HepG2 (cell line): ENCODE measurements at regions not wholly inside any gene's neighbourhood (a gene's known extent, or its start where the extent isn't known, plus 50 kb on each side); places are given as distances from the start of the nearest gene placed in this dataset.

Experiments used
- ATAC-seq: fragments of 200-7000 bp; cut with Tn5 transposase; 3 replicates; pipeline ENCODE4 v1.9.1; 2020; ENCODE audit warnings: mild to moderate bottlenecking, moderate library complexity
- BruUV-seq: library from RNA; stranded (reverse); fragments of 400-500 nt; replicated peaks from 2 replicates; lab custom pipeline; 2021; lab: Mats Ljungman, UMichigan
- CTCF ChIA-PET: fragments of 300-600 bp; formaldehyde crosslinking; extraction: SDS; loops from one replicate; lab custom pipeline; 2021; ENCODE audit warnings: low total read pairs, inconsistent platforms, low intra/inter-chr PET ratio; lab: Yijun Ruan, JAX
- POLR2A ChIA-PET: fragments of 350-600 bp; sonication (Branson Sonifier 250); formaldehyde crosslinking; loops from one replicate; lab custom pipeline; 2020; ENCODE audit warnings: antibody characterized with exemption, inconsistent platforms; lab: Yijun Ruan, JAX
- DNase-seq: peaks from one replicate; pipeline ENCODE4 v3.0.0-alpha.2; 2015; ENCODE audit warnings: low spot score
- FAIRE-seq: peaks from 3 replicates; lab custom pipeline; 2011; peaks lifted over from hg19 to GRCh38; lab: Jason Lieb, UNC
- H2AFZ ChIP-seq: one replicate; pipeline ENCODE4 v1.6.1; 2011; ENCODE audit warnings: low read length, inconsistent platforms
- H3K27ac ChIP-seq: fragments of 300-600 bp; 3 replicates; pipeline ENCODE4 v1.8.0; 2011; ENCODE audit warnings: mixed run types, mild to moderate bottlenecking, mixed read lengths, low read length, inconsistent platforms; ENCODE audit not compliant: insufficient read depth; ENCODE audit errors: extremely low read length
- H3K27me3 ChIP-seq, 2 experiments: fragments of 200-600 bp in 1 of 2; 2 replicates in 1 of 2; 3 replicates in 1 of 2; pipeline versions ENCODE4 v1.6.0 to v1.8.0; 2011; ENCODE audit warnings: low read length in 2 of 2, mild to moderate bottlenecking in 2 of 2, moderate library complexity in 2 of 2, inconsistent platforms in 1 of 2; ENCODE audit not compliant: insufficient read depth in 2 of 2, control insufficient read depth in 1 of 2
- H3K36me3 ChIP-seq, 2 experiments: fragments of 200-600 bp in 1 of 2; replicated peaks in 1 of 2; 2 replicates in 1 of 2; 3 replicates in 1 of 2; pipeline versions ENCODE4 v1.5.1 to v1.8.0; 2011; ENCODE audit warnings: low read length in 2 of 2, inconsistent platforms in 1 of 2; ENCODE audit not compliant: insufficient read depth in 2 of 2, control insufficient read depth in 1 of 2
- H3K4me1 ChIP-seq: 2 replicates; pipeline ENCODE4 v1.5.1; 2012; ENCODE audit warnings: low read length, inconsistent platforms; ENCODE audit not compliant: insufficient read depth
- H3K4me2 ChIP-seq: 2 replicates; pipeline ENCODE4 v1.6.0; 2011; ENCODE audit warnings: low read depth, low read length, inconsistent platforms
- H3K4me3 ChIP-seq, 3 experiments: fragments of 200-600 bp in 1 of 3; sonication (generic), shearing (Covaris generic) in 1 of 3; replicated peaks in 1 of 3; 2 replicates each; pipeline ENCODE4 v1.5.1; 2011 to 2016; ENCODE audit warnings: low read length in 3 of 3, inconsistent platforms in 2 of 3, low read depth in 2 of 3, mild to moderate bottlenecking in 2 of 3, control low read depth in 1 of 3, mixed read lengths in 1 of 3; ENCODE audit not compliant: insufficient read depth in 1 of 3
- H3K79me2 ChIP-seq: one replicate; pipeline ENCODE4 v1.6.1; 2011; ENCODE audit warnings: low read length, inconsistent platforms; ENCODE audit not compliant: insufficient read depth
- H3K9ac ChIP-seq: 2 replicates; pipeline ENCODE4 v1.6.0; 2011; ENCODE audit warnings: mild to moderate bottlenecking, low read depth, low read length, inconsistent platforms; ENCODE audit not compliant: insufficient read depth
- H3K9me3 ChIP-seq: 2 replicates; pipeline ENCODE4 v1.5.1; 2012; ENCODE audit warnings: mild to moderate bottlenecking, low read length
- H4K20me1 ChIP-seq: 2 replicates; pipeline ENCODE4 v1.6.0; 2011; ENCODE audit warnings: inconsistent platforms, mild to moderate bottlenecking, low read length, moderate library complexity; ENCODE audit not compliant: insufficient read depth
- ATF1 ChIP-seq: IDR thresholded peaks from 2 replicates; pipeline ENCODE4 v1.6.1; 2016; ENCODE audit warnings: mild to moderate bottlenecking, control low read depth
- MAFF ChIP-seq: IDR thresholded peaks from 2 replicates; pipeline ENCODE4 v1.6.1; 2011; ENCODE audit warnings: low read depth, low read length, improper control_type of control experiment
- MAFK ChIP-seq, 2 experiments: IDR thresholded peaks in 1 of 2; conservative IDR thresholded peaks in 1 of 2; 2 replicates each; pipeline ENCODE4 v1.6.1; 2011; ENCODE audit warnings: improper control_type of control experiment in 2 of 2, low read length in 2 of 2
- ZNF34 ChIP-seq: sonication (generic); formaldehyde crosslinking; IDR thresholded peaks from 2 replicates; pipeline ENCODE4 v1.4.0; 2020; ENCODE audit warnings: mild to moderate bottlenecking, missing genetic modification reagents, borderline replicate concordance
- WGBS: methylation state at CpG from one replicate; pipeline ENCODE4 v1.1.6; 2017; ENCODE audit warnings: low lambda C conversion rate; 5-methylcytosine and 5-hydroxymethylcytosine counted together
- in situ Hi-C: cut with HindIII; loops from 2 replicates; pipeline ENCODE4 v1.10.0; 2017; ENCODE audit warnings: low pct_unique_long_range_greater_than_20kb; ENCODE audit not compliant: extremely low pct_ligation_motif_present
- intact Hi-C: fragments of 100-400 bp; cut with micrococcal nuclease; formaldehyde crosslinking; loops from one replicate; pipeline ENCODE4 v1.10.0; 2022; ENCODE audit not compliant: unreplicated experiment

GRCh38 chr4:24643774-24644520 lies 59.6 kb upstream of the DHX15 start (continued):
- TF ChIP-seq ATF1 (CRISPR knock-in tag): no peak

GRCh38 chr4:24644983-24645764 lies 60.8 kb upstream of the DHX15 start:
- TF ChIP-seq ZNF34: no peak
- TF ChIP-seq MAFK (conservative IDR thresholded peaks at IDR 0.05 in 1 of 2, IDR thresholded peaks at IDR 0.05 in 1 of 2; ENCODE audit: low read length in 2 of 2): peak; percentile 59 to 64
- TF ChIP-seq MAFF: peak; percentile 56
- Histone ChIP-seq H4K20me1 (no peaks in the 10 kb centered on the region), H3K4me3 (no peak overlapping the region), H2AFZ (no peak overlapping the region), H3K27me3 (no peaks in the 10 kb centered on the region; a peak in 2 of 5 replicates), H3K27ac (no peak overlapping the region), H3K36me3 (no peaks in the 10 kb centered on the region), H3K4me1 (peaks cover 7% of the 10 kb centered on the region; the same call in 1 of the 2 replicates), H3K4me2 (no peak overlapping the region), H3K9ac (no peak overlapping the region), H3K9me3 (no peaks in the 10 kb centered on the region), H3K79me2 (no peaks in the 10 kb centered on the region)
- ATAC-seq (no peak), DNase-seq (no peak), FAIRE-seq (no peak)
- ChIA-PET POLR2A (no interaction called here), CTCF (no interaction called here)
- intact Hi-C loops (no loop called here), in situ Hi-C loops (no loop called here)
- WGBS: 18% methylated on average over 6 of the region's 6 CpGs
- no TSS peak for BruUV-seq
